ENCODE measurements at regions not wholly inside any gene's neighbourhood (a gene's known extent, or its start where the extent isn't known, plus 50 kb on each side); places are given as distances from the start of the nearest gene placed in this dataset.
"Not testable (repeated sequence)": the region's sequence is repeated elsewhere in the genome, so short reads cannot be mapped to it uniquely, and the experiment has no call there.

DNA sequence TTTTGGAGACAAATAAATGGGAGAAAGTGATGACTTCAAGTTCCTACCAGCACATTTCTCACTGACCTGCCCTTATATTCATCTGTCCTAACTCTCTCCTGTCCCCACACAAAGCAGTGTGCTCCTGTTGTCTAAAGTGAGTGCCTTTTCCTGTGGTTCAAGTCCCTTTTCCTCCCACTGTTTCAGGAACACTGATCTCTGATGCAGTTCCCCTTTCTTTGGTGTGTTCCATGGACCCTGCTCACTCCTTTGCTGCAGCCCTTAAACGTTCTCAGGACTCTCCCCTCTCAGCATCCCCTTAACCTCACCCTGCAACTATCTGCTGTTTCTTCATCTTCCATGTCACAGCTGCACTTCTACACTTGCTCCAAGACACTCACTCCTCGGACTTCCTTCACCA lies 195.8 kb upstream of the ETV3 start:
- H3K27me3 ChIP-seq (ENCODE audit: insufficient read depth, low read length) = peaks cover 41% of the 10 kb centered on the region
- no peak overlapping the region for H2AFZ ChIP-seq (ENCODE audit: low read depth, low read length, poor library complexity, severe bottlenecking)
- no peaks in the 10 kb centered on the region for H4K20me1 ChIP-seq (ENCODE audit: insufficient read depth)
- H3K79me2 ChIP-seq (ENCODE audit: insufficient read depth, low read length) = no peaks in the 10 kb centered on the region
- no peaks in the 10 kb centered on the region for H3K4me1 ChIP-seq (ENCODE audit: control insufficient read depth in 1 of 2, insufficient read depth in 2 of 2, low read length in 2 of 2)
- H3K4me2 ChIP-seq (ENCODE audit: low read length) = no peak overlapping the region
- no peaks in the 10 kb centered on the region for H3K36me3 ChIP-seq (ENCODE audit: control insufficient read depth in 1 of 2, insufficient read depth in 2 of 2, low read length in 2 of 2)
- DNase-seq (ENCODE audit: low read depth, low spot score) (no peak), ATAC-seq (no peak)
- H3K9me2 ChIP-seq (ENCODE audit: insufficient read depth) = no peaks in the 10 kb centered on the region
- POLR2A ChIA-PET = no interaction called here
- TF ChIP-seq EZH2 (IDR thresholded peaks at IDR 0.05) = no peak
- no peak for TF ChIP-seq YY1 (IDR thresholded peaks at IDR 0.05; ENCODE audit: extremely low read depth, insufficient replicate concordance, low read depth, low read length)
- no peak for TF ChIP-seq SP1 (IDR thresholded peaks at IDR 0.05; ENCODE audit: low read depth)
- no peak for TF ChIP-seq SIN3A (IDR thresholded peaks at IDR 0.05; ENCODE audit: low read depth)
- TF ChIP-seq EZH2phosphoT487 (IDR thresholded peaks at IDR 0.05; ENCODE audit: borderline replicate concordance) = no peak
- no peak for TF ChIP-seq RAD21 (IDR thresholded peaks at IDR 0.05; ENCODE audit: low read depth)
- TF ChIP-seq, protein P1, sequence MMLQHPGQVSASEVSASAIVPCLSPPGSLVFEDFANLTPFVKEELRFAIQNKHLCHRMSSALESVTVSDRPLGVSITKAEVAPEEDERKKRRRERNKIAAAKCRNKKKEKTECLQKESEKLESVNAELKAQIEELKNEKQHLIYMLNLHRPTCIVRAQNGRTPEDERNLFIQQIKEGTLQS (IDR thresholded peaks at IDR 0.05) = no peak
- TF ChIP-seq, protein P2, sequence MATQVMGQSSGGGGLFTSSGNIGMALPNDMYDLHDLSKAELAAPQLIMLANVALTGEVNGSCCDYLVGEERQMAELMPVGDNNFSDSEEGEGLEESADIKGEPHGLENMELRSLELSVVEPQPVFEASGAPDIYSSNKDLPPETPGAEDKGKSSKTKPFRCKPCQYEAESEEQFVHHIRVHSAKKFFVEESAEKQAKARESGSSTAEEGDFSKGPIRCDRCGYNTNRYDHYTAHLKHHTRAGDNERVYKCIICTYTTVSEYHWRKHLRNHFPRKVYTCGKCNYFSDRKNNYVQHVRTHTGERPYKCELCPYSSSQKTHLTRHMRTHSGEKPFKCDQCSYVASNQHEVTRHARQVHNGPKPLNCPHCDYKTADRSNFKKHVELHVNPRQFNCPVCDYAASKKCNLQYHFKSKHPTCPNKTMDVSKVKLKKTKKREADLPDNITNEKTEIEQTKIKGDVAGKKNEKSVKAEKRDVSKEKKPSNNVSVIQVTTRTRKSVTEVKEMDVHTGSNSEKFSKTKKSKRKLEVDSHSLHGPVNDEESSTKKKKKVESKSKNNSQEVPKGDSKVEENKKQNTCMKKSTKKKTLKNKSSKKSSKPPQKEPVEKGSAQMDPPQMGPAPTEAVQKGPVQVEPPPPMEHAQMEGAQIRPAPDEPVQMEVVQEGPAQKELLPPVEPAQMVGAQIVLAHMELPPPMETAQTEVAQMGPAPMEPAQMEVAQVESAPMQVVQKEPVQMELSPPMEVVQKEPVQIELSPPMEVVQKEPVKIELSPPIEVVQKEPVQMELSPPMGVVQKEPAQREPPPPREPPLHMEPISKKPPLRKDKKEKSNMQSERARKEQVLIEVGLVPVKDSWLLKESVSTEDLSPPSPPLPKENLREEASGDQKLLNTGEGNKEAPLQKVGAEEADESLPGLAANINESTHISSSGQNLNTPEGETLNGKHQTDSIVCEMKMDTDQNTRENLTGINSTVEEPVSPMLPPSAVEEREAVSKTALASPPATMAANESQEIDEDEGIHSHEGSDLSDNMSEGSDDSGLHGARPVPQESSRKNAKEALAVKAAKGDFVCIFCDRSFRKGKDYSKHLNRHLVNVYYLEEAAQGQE (IDR thresholded peaks at IDR 0.05; ENCODE audit: low read depth) = no peak
- no peak for TF ChIP-seq FOSL1 (IDR thresholded peaks at IDR 0.05; ENCODE audit: low read depth)
- no peak for TF ChIP-seq ELF1 (IDR thresholded peaks at IDR 0.05; ENCODE audit: borderline replicate concordance, low read depth)
- TF ChIP-seq POLR2A (IDR thresholded peaks at IDR 0.05; ENCODE audit: borderline replicate concordance, extremely low read depth, insufficient read depth, insufficient read length) = no peak
- no peak for TF ChIP-seq ZNF274 (IDR thresholded peaks at IDR 0.05; ENCODE audit: low read depth, low read length)
- TF ChIP-seq TCF7L2 (IDR thresholded peaks at IDR 0.05; ENCODE audit: borderline replicate concordance, extremely low read depth, insufficient read depth, insufficient read length) = no peak
- no peaks in the 10 kb centered on the region for H3K9me3 ChIP-seq (ENCODE audit: control insufficient read depth in 1 of 2, insufficient read depth in 1 of 2, low read depth in 1 of 2, low read length in 2 of 2)
- intact Hi-C loops (cut with micrococcal nuclease) = no loop called here
- H3K9ac ChIP-seq (ENCODE audit: low read length) = no peak overlapping the region
- BruUV-seq (replicated peaks) = no TSS peak
- no peak overlapping the region for H3K4me3 ChIP-seq (replicated peaks in 1 of 2; ENCODE audit: low read depth in 1 of 2, low read length in 2 of 2)
- no peak overlapping the region for H3K27ac ChIP-seq (ENCODE audit: low read depth, low read length)
- RAD21 ChIA-PET (ENCODE audit: low non-redundant PET in 1 of 2, low total read pairs in 2 of 2, uncharacterized antibody in 2 of 2, unreplicated experiment in 2 of 2) = no interaction called here
- CTCF ChIA-PET = no interaction called here

DNA sequence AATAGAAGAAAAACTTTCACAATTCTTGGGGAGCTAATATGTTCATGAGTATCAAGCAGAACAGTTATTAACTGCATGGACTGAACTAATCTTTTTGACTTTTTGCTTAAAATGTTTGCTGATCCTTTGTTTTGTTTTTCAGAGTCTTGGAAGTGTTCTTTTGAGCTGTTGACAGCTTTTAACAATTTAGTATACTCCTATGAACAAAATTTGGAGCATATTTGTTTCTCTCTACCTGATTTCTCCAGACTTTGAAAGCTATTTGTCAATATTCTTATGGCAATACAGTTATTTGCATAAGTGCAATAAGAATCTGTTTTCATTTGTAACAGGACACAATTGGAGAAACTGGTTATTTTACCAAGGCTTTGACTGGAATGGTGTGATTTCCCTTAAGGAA lies 192.0 kb upstream of the ETV3 start:
- H3K4me2 ChIP-seq (ENCODE audit: low read length); H3K79me2 ChIP-seq (ENCODE audit: insufficient read depth, low read length); H3K27ac ChIP-seq (ENCODE audit: low read depth, low read length); BruUV-seq (replicated peaks); H3K4me3 ChIP-seq (replicated peaks in 1 of 2; ENCODE audit: low read depth in 1 of 2, low read length in 2 of 2); DNase-seq (ENCODE audit: low read depth, low spot score); H3K9me3 ChIP-seq (ENCODE audit: control insufficient read depth in 1 of 2, insufficient read depth in 1 of 2, low read depth in 1 of 2, low read length in 2 of 2); RAD21 ChIA-PET (ENCODE audit: low non-redundant PET in 1 of 2, low total read pairs in 2 of 2, uncharacterized antibody in 2 of 2, unreplicated experiment in 2 of 2); ATAC-seq; H4K20me1 ChIP-seq (ENCODE audit: insufficient read depth); POLR2A ChIA-PET; H3K36me3 ChIP-seq (ENCODE audit: control insufficient read depth in 1 of 2, insufficient read depth in 2 of 2, low read length in 2 of 2); H3K9me2 ChIP-seq (ENCODE audit: insufficient read depth); H2AFZ ChIP-seq (ENCODE audit: low read depth, low read length, poor library complexity, severe bottlenecking); CTCF ChIA-PET; intact Hi-C loops (cut with micrococcal nuclease); H3K4me1 ChIP-seq (ENCODE audit: control insufficient read depth in 1 of 2, insufficient read depth in 2 of 2, low read length in 2 of 2); H3K9ac ChIP-seq (ENCODE audit: low read length): not testable (repeated sequence)
- H3K27me3 ChIP-seq (ENCODE audit: insufficient read depth, low read length) = peaks cover 55% of the 10 kb centered on the region

DNA sequence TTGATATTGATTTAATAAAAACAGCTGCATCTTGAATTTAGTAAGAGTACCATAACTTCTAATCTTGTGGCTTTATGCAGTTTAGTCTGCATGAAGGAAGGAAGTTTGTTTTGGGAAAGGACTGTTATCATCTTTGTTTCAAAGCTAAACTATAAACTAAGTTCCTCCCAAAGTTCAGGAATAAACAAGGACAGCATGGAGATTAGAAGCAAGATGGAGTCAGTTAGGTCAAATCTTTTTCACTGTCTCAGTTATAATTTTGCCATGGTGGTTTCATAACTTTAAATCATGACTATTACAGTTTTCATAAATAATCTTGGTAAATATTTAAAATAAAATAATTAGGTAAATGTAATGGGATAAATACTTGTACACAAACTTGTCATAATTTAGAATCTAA lies 189.9 kb upstream of the ETV3 start:
- RAD21 ChIA-PET (ENCODE audit: low non-redundant PET in 1 of 2, low total read pairs in 2 of 2, uncharacterized antibody in 2 of 2, unreplicated experiment in 2 of 2); H3K9ac ChIP-seq (ENCODE audit: low read length); H3K4me2 ChIP-seq (ENCODE audit: low read length); CTCF ChIA-PET; H3K4me3 ChIP-seq (replicated peaks in 1 of 2; ENCODE audit: low read depth in 1 of 2, low read length in 2 of 2); H3K9me2 ChIP-seq (ENCODE audit: insufficient read depth); BruUV-seq (replicated peaks); H4K20me1 ChIP-seq (ENCODE audit: insufficient read depth); intact Hi-C loops (cut with micrococcal nuclease); H2AFZ ChIP-seq (ENCODE audit: low read depth, low read length, poor library complexity, severe bottlenecking); ATAC-seq; POLR2A ChIA-PET; H3K79me2 ChIP-seq (ENCODE audit: insufficient read depth, low read length); H3K36me3 ChIP-seq (ENCODE audit: control insufficient read depth in 1 of 2, insufficient read depth in 2 of 2, low read length in 2 of 2); H3K4me1 ChIP-seq (ENCODE audit: control insufficient read depth in 1 of 2, insufficient read depth in 2 of 2, low read length in 2 of 2); H3K27ac ChIP-seq (ENCODE audit: low read depth, low read length); H3K9me3 ChIP-seq (ENCODE audit: control insufficient read depth in 1 of 2, insufficient read depth in 1 of 2, low read depth in 1 of 2, low read length in 2 of 2); DNase-seq (ENCODE audit: low read depth, low spot score): not testable (repeated sequence)
- H3K27me3 ChIP-seq (ENCODE audit: insufficient read depth, low read length) = peaks cover 53% of the 10 kb centered on the region
